GM18508 (cell line): ENCODE measurements at regions not wholly inside any gene's neighbourhood (a gene's known extent, or its start where the extent isn't known, plus 50 kb on each side); places are given as distances from the start of the nearest gene placed in this dataset.
"Not testable (repeated sequence)": the region's sequence is repeated elsewhere in the genome, so short reads cannot be mapped to it uniquely, and the experiment has no call there.

Experiments
- ATAC-seq: cut with Tn5 transposase; IDR thresholded peaks from one replicate; pipeline ENCODE4 v1.9.1; 2021; ENCODE audit warnings: moderate number of reproducible peaks; ENCODE audit not compliant: insufficient read depth, unreplicated experiment

DNA sequence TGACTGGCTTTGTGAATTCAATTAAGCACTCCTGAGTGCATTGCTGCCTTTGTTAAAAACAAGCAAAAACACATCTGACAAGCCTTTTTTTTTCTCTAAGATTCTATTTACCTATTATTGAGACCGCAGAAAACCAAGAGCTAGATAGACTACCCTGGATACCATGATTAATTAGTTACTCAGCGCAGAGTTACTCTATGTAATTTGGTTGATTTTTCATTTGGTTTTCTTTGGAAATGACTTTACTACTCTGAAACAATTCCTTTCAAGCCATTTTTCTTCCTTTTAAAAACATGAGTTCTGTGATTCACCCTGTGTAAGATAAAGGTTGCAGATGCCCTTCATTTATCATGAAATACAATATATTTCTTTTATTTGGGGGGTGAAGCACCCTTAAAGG, 421.6 kb upstream of the PIK3R1 start:
- no peak for ATAC-seq

DNA sequence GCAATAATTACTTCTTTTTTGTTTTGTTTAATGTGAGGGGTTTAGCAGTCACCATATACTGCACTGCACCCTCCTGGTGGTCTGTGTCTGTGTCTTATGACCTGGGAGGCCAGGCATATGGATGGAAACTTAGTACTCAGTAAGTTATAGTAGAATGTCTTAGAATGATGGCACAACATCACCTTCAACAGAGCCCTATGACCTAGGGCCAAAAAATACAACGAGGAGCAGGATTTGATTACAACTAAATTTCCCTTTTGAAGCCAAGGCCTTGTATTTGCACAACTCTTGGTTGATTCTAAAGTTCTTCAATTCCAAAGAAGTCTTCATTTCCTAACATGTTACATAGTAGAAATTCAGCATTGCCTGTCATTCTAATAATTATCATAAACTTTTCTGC, 422.1 kb upstream of the PIK3R1 start:
- no peak for ATAC-seq

DNA sequence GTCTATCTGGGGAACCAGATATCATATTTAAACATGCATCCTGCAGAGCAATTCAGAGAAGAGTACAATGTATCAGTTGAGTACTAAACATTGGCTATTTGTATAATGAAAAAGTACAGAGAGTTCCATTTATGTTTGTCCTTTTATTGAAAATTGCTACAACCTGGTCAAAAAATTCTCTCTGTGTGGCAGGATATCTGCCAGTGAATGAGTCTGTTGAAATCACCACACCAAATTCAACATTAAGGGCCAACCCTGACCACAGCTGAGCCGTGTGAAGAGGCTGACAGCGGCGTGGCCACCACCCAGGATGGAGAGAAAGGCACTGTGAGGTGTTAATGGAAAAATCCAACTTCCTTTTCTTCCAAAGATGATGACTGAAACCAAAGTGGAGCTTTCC, 422.7 kb upstream of the PIK3R1 start:
- no peak for ATAC-seq

DNA sequence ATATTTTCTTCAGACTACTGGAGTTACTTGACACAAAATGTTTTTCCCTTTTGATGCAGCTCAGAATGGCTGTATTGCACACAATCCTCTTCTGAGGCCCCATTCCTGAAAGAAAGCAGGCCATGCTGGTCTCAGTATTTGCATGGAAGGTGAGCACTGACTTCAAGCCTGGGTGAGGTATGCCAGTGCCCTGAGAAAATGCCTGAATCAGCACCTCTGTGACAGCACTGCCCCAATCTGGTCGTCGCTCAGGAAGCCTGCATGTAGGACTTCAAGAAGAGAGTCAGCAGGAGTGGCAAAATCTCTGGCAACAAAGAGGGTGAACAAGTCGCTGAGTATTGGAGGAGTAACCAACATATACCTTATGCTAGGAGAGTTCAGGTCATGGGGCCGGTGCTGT, 425.2 kb upstream of the PIK3R1 start:
- ATAC-seq = no peak

DNA sequence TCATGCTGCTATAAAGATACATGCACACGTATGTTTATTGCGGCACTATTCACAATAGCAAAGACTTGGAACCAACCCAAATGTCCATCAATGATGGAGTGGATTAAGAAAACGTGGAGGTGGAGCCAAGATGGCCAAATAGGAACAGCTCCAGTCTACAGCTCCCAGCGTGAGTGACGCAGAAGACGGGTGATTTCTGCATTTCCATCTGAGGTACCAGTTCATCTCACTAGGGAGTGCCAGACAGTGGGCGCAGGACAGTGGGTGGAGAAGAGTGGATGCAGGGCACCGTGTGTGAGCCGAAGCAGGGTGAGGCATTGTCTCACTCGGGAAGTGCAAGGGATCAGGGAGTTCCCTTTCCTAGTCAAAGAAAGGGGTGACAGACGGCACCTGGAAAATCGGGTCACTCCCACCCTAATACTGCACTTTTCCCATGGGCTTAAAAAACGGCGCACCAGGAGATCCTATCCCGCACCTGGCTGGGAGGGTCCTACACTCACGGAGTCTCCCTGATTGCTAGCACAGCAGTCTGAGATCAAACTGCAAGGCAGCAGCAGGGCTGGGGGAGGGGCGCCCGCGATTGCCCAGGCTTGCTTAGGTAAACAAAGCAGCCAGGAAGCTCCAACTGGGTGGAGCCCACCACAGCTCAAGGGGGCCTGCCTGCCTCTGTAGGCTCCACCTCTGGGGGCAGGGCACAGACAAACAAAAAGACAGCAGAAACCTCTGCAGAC, 435.5 kb upstream of the PIK3R1 start:
- not testable (repeated sequence) for ATAC-seq

DNA sequence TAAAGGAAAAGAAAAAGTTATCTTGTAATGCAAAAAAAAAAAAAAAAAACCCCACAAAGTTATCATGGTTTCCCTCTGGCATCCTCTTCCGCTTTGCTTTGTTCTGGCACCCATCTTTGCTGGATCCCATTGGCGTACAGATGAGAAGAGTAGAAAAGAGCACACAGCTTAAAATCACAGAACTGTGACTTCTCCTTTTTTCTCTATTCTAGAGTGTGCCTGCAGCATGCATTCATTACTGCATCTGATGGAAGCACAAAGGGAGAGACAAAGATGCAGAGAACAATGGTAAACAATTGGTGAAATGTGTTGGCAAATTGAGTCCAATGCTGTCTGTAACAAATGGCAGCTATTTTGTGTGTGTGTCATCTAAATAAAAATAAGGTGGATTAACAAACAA, 440.8 kb upstream of the PIK3R1 start:
- ATAC-seq = no peak

DNA sequence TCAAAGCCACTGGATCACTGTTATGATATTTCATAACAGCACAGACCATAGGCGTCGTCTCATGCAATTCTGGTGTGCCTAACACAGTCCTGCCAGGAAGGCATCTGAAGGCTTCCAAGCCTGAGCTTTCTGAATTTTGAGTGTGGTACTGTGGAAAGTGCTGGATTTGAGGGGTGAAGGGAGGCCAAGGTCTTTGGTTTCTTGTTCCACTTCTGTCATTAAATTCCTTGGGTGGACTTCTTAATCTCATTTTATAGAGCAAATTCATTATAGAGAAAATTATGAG, 441.3 kb upstream of the PIK3R1 start:
- no peak for ATAC-seq

DNA sequence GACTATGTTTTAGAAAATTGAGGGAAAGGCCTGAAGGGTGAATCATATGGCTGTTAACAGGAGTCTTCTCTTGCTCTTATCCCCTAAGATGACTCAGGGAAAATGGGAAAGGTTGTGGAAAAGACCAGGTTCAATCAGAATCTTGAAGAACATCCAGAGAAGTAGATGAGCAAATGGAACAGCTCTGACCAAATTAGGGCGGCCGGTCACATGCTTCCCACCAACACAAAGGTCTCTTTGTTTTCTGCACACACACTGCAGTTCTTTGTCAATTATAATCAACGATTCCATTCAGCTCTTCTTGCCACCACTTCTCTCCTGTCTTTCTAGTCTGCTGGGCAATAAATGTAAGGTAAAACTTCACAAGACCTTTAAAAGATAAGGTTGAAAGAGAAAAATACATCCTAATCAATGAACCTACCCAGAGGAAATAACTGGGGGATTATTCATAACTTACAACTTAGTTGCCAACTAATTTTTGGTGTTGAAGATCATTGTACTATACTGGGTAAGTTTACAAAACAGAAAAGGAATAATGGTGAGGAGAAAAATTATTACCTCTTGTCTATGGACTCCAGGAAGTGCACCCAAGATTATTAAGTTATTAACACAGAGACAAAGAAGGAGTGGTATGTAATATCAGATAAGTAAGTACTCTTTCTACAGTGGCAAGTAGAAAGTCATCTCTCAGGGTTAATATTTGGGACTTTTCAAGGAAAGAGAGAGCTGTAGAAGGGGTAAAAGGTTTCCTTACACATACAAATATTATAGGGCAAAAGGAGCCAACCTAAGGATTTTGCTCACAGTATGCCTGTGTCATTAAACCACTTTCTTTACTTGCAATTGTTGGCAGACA, 441.9 kb upstream of the PIK3R1 start:
- ATAC-seq = no peak

DNA sequence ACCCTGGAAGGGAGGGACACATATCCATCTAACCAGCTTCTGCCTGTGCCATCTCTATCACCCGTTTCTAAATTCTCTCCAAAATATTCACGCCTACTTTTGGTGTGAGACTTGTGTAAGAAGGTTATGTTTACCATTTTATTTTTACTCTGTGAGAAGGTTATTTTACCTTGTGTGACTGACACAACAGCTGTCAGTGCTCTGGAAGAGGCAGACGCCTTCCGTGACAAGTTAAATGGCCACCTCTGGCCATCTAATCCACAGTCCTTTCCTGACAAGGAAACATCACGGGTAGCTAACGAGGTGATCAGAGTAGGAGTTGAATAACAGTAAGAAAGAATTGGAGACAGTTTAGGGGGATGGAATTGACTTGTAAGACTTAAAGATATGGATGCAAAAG, 443.8 kb upstream of the PIK3R1 start:
- ATAC-seq = no peak

DNA sequence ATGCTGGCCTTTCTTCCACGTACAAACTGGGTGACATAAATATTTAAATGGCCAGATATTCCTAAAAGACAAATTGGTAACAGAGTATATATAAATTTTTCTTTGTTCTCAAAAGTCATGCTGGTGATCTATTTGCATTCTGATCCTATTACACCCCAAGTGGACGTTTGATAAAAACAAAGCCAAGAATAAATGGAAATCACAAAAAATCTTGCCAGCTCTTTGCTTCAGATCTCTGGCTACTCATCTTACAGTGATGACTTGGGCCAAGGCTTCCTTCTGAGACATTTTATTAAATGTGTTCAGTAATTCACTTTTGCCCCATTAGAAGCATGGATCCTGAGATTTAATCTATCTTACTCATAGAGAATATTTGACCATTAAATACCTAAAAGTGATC, 444.3 kb upstream of the PIK3R1 start:
- ATAC-seq = no peak

DNA sequence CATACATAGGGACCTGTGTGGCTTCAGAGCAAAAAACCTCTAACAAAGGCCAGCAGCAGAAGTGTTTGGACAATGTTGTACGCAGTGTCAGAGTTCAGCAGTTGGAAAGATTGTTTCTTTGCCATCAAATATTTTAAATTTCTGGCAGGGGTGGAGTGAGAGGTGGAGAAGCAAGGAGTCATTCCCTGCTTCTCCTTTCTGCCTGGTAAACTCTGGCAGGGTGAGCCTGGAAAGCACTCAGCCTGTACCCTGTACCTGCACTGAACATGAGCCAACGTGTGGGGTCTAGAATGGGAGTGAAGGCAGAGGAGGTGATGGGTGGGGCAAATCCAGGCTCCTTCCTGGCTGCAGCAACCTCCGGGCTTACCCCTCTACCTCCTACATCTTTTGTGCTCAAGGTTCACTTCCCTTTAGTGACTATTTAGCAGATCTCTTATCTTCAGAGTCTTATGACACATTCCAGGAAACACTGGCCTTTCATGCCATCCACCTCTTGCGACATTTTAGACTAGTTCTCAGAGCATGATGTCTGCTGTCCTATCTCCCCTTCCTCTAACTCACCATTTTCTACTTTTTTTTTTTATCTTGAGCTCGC, 445.0 kb upstream of the PIK3R1 start:
- ATAC-seq = no peak

DNA sequence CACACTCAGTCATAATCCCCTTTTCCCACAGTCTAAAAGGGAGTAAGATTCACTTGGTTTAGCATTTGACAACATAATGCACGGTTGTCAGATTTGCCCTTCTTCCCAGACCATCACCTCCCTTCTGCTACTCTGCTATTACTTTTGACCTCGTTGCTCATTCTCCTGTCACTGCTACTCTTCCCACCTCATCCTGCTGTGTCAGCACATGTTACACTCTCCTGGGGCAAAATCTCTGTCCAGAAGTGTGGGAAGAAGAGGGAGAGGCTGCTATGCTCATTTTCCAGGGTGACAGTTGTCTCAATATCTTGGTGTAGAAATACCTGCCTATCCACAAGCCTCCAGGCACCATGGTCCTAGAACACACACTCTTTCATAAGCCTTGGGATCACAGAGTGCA, 449.9 kb upstream of the PIK3R1 start:
- no peak for ATAC-seq

DNA sequence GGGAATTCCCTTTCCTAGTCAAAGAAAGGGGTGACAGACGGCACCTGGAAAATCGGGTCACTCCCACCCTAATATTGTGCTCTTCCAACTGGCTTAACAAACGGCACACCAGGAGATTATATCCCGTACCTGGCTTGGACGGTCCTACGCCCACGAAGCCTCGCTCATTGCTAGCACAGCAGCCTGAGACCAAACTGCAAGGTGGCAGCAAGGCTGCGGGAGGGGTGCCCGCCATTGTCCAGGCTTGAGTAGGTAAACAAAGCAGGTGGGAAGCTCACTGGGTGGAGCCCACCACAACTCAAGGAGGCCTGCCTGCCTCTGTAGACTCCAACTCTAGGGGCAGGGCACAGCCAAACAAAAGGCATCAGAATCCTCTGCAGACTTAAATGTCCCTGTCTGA, 457.8 kb upstream of the PIK3R1 start:
- not testable (repeated sequence) for ATAC-seq

DNA sequence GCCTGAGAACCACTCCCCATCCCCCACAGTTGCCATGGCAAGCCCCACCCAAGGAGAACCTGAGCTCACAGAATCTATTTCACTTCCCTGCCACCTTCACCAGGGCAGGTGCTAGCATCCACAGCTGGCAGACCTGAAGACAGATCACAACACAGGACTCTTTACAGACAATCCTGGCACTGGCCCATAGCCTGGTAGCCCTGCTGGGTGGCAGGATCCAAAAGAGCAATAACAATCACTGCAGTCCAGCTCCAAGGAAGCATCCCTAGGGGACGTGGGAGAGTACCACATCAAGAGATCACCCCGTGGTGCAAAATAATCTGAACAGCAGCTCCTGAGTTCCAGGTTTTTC, 463.2 kb upstream of the PIK3R1 start:
- no peak for ATAC-seq

DNA sequence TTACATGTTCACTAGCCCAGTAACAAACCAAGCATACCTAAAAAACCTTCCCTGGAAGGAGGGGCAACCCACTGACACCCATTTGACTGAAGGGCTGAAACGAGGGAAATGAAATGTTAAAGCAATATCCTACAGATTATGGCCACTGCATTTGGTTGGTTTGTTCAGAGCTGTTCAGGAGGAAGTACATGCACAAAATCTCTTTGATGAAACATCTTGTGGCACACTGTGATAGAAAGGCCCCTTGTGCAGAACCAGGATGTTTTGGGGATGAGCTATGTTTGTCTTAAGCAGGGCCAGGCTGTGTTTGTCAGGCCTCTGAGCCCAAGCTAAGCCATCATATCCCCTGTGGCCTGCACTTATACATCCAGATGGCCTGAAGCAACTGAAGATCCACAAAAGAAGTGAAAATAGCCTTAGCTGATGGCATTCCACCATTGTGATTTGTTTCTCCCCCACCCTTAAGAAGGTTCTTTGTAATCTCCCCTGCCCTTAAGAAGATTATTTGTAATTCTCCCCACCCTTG, 467.3 kb upstream of the PIK3R1 start:
- no peak for ATAC-seq

DNA sequence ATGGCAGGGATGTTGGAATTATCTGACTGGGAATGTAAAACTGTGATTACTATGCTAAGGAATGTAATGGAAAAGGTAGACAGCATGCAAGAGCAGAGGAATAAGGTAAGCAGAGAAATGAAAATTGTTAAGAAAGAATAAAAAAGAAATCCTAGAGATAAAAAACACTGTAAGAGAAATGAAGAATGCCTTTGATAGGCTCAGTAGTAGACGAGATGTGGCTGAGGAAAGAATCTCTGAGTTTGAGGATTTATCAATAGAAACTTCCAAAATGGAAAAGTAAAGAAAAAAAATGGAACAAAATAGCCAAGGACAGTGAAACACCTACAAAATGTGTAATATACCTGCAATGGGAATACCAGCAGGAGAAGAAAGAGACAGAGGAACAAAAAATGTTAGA, 468.5 kb upstream of the PIK3R1 start:
- no peak for ATAC-seq

DNA sequence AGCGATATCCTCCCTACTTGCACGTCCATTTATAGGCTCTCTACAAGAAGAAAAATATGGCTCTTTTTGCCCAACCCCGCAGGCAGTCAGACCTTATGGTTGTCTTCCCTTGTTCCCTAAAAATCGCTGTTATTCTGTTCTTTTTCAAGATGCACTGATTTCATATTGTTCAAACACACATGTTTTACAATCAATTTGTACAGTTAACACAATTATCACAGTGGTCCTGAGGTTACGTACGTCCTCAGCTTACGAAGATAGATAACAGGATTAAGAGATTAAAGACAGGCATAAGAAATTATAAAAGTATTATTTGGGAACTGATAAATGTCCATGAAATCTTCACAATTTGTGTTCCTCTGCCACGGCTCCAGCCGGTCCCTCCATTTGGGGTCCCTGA, 468.9 kb upstream of the PIK3R1 start:
- not testable (repeated sequence) for ATAC-seq

DNA sequence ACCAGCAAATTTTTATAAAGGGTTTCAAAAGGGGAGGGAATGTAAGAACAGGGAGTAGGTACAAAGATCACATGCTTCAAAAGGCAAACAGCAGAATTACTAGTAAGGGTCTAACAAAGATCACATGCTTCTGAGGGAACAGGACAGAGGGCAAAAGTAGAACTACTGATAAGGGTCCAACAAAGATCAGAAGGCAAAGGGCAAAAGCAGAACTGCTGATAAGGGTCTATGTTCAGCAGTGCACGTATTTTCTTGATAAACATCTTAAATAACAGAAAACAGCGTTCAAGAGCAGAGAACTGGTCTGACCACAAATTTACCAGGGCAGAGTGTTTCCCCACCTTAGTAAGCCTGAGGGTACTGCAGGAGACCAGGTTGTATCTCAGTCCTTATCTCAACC, 469.5 kb upstream of the PIK3R1 start:
- no peak for ATAC-seq

DNA sequence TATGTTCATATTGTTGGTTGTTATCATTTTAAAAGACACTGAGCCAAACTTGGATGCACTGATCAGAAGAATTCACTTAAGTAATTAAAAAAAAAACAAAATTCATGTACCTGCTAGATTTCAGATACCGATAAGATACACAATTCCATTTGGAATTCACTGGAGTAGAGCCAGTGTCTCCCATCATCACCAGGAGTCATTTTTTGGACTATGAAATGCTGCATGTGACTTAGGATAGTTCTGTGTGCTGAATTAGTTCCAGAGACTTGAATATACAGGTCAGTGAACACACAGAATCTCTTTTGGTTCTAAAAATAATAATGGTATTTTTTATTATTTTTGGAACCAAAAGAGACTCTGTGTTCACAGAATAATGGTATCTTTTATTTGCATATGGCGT, 482.6 kb upstream of the PIK3R1 start:
- no peak for ATAC-seq

DNA sequence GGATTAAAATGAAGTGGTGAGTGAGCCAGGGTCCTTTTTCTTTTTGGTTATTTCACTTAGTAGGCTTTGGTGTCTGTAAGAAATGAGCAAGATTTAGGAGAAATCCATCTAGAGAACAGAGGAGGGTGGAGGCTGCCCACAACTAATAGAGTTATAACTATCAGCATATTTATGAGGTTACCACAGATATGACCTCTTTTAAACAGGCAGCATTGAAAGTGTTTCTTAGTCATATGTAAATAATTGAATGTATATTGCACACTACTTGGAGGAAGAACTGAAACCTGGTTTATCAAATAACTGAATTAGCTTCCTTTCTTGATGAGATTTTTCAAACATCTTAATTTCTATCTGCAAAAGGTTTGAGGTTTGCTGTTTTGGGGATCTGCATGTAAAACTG, 483.1 kb upstream of the PIK3R1 start:
- ATAC-seq = no peak

DNA sequence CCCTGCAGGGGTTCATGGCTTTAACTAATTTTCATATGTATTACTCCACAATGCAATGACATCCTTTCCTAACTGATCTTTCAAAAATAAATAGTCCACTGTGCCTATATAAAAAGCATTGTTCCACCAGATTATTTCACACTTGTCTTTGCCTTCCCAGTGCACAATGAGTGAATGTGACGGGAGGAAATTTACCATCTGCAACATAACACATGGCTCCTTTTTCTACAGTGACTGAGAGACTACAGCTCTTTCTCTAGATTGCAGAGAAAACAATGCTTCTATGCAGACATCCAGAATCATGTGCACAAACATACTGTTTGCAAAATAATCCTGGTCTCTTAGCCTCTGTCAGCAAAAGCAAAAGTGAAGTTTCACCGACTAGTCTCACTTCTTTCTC, 483.7 kb upstream of the PIK3R1 start:
- ATAC-seq = no peak
